Fibroblast of the conjunctiva (primary cell): ENCODE measurements at regions not wholly inside any gene's neighbourhood (a gene's known extent, or its start where the extent isn't known, plus 50 kb on each side); places are given as distances from the start of the nearest gene placed in this dataset.
"Not testable (repeated sequence)": the region's sequence is repeated elsewhere in the genome, so short reads cannot be mapped to it uniquely, and the experiment has no call there.

Experiments
- DNase-seq: peaks from one replicate; pipeline ENCODE4 v3.0.0-alpha.2; 2010; ENCODE audit warnings: low read depth

- DNase-seq: no peak
Measured at GRCh38 chr4:127229855-127230608, 402.7 kb upstream of the INTU start.

- DNase-seq: peak; percentile 64
Measured at GRCh38 chr4:127236889-127237288, 395.9 kb upstream of the INTU start.

DNA sequence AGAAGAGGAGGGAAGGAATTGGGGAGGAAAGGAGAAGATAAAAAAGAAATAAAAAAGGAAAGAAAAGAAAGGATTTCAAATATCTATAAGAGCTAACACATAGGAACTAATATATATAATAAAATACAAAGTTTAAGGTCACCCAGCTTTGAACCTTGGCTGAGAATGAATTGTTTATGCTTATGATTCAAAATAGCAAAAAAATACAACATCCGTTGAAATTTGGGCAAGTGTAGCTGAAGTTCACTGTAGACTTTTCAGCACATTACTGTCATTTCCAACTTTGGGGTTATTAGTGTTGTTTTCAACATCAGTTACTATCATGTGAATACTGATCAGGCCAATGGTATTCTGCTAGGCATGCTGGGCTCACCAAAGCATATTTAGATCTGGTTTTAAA lies 395.2 kb upstream of the INTU start:
- DNase-seq: no peak

GRCh38 chr4:127238956-127239475 lies 393.7 kb upstream of the INTU start:
- DNase-seq: no peak

- DNase-seq: peak; percentile 42
Measured at GRCh38 chr4:127239902-127240763, 392.6 kb upstream of the INTU start.

- peak; percentile 55 for DNase-seq
Measured at GRCh38 chr4:127240764-127241105, 392.0 kb upstream of the INTU start.

DNA sequence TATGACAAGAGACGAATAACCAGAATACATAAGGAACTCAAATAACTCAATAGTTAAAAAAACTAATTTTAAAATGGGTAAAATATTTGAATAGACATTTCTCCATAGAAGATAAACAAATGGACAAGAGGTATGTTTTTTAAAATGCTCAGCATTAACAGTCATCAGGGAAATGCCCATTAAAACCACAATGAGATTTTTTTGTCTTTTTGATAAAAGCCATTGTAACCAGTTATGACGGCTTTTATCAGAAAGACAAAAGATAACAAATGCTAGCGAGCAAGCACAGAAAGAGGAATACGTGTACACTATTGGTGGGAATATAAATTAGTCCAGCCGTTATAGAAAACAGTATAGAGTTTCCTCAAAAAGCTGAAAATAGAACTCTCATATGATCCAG lies 388.2 kb upstream of the INTU start:
- DNase-seq: no peak

- DNase-seq: no peak
Measured at GRCh38 chr4:127246963-127247952, 385.5 kb upstream of the INTU start.

- DNase-seq: no peak
Measured at GRCh38 chr4:127249066-127249766, 383.5 kb upstream of the INTU start.

DNA sequence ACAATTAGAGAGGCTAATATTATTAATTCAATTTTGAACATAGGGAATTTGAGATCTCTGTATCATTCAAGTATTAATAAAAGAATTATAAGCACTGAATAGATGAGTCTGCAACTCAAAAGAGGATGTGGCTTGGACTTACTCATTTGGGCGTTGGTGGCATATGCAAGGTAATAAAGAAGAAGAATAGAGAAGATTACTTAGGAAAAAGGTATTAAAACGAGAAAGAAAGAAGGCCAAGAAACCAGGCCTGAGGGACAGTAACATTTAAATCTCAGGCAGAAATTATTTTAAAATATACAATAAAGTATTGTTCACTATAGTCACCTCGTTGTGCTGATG lies 383.0 kb upstream of the INTU start:
- DNase-seq: no peak

- DNase-seq: no peak
Measured at GRCh38 chr4:127250577-127250976, 382.2 kb upstream of the INTU start.

DNA sequence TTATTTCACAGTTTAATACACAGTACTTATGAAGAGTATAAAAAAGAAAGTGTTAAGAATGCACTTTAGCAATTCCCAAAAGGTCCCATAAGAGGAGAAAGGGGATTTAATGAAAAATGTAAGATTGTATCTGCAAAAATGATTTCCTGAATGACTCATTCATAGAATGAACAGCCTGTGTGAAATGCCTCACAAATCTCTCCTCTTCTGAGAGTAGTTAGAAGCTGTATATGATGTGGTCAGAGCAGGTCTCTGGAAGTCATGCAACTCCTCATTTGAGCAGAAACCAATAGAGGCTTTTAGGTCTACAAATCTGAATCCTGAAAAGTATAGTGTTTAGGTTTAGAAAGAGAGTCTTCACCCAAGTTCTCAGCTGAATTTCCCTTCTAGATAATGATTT lies 381.3 kb upstream of the INTU start:
- DNase-seq: no peak

DNA sequence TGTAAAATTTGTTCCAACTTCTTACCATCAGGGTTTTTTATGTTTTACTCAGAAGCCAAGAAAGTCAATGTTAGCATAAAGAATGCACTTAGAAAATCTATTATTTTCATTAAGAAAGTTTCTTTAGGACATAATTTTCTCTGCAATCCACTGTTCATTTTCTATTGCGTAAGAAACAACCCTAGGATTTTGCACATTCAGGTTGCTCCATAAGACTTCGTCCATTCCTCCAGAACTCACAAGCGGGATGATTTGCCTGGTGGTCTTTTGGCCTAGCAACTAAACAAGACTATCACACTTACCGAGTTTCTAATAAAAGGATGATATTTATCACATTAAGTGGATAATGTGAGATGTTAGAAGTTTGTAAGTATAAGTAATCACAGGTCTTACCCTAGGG lies 376.3 kb upstream of the INTU start:
- DNase-seq: no peak

- DNase-seq: no peak
Measured at GRCh38 chr4:127261476-127261875, 371.3 kb upstream of the INTU start.

GRCh38 chr4:127268367-127268766 lies 364.4 kb upstream of the INTU start:
- DNase-seq: no peak

GRCh38 chr4:127277023-127277422 lies 355.7 kb upstream of the INTU start:
- not testable (repeated sequence) for DNase-seq

DNA sequence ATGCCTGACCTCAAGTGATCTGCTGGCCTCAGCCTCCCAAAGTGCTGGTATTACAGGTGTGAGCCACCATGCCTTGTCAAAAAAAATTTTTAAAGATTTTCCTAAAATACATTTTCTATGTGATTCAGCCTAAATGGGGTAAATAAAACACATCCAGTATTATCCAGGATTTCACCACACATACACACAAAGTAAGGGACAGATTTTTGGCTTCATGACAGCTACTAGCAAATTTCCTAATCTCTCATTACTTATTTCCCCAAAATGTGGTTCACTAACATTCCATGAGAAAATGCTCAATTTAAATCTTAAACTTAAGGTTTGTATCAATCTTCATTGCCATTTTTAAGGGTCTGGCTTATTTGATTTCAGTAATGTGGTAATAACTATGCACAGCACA lies 348.5 kb upstream of the INTU start:
- no peak for DNase-seq

GRCh38 chr4:127291316-127291715 lies 341.4 kb upstream of the INTU start:
- no peak for DNase-seq

GRCh38 chr4:127293496-127293895 lies 339.3 kb upstream of the INTU start:
- DNase-seq: no peak

GRCh38 chr4:127304356-127304755 lies 328.4 kb upstream of the INTU start:
- DNase-seq: peak; percentile 43

- no peak for DNase-seq
Measured at GRCh38 chr4:127307996-127308395, 324.8 kb upstream of the INTU start.
